B cell (primary cell): ENCODE measurements at regions not wholly inside any gene's neighbourhood (a gene's known extent, or its start where the extent isn't known, plus 50 kb on each side); places are given as distances from the start of the nearest gene placed in this dataset.

ENCODE experiments used
- CTCF ChIP-seq: fragments of 200-600 bp; IDR thresholded peaks from one replicate; pipeline ENCODE4 v1.8.0; 2022; ENCODE audit warnings: antibody characterized with exemption, mild to moderate bottlenecking
- EZH2 ChIP-seq: IDR thresholded peaks from 2 replicates; pipeline ENCODE4 v1.6.1; 2012; ENCODE audit warnings: borderline replicate concordance, low read depth, mild to moderate bottlenecking, moderate library complexity, low read length; ENCODE audit not compliant: insufficient read depth, poor library complexity, severe bottlenecking

GRCh38 chr10:43863270-43863669 lies 214.6 kb upstream of the ZNF32 start:
- TF ChIP-seq CTCF = no peak
- no peak for TF ChIP-seq EZH2
